ENCODE measurements at regions not wholly inside any gene's neighbourhood (a gene's known extent, or its start where the extent isn't known, plus 50 kb on each side); places are given as distances from the start of the nearest gene placed in this dataset.

GRCh38 chr5:66472010-66472409 lies 124.2 kb upstream of the MAST4 start:
- Mint-ChIP-seq H3K4me1 (ENCODE audit: low read depth) (no peaks in the 10 kb centered on the region), H3K27ac (ENCODE audit: unreplicated experiment) (no peak overlapping the region), H3K9me3 (ENCODE audit: low read depth) (peaks cover 24% of the 10 kb centered on the region), H3K4me3 (ENCODE audit: unreplicated experiment) (no peak overlapping the region), H3K36me3 (ENCODE audit: low read depth) (peaks cover 2% of the 10 kb centered on the region), H3K27me3 (ENCODE audit: low read depth) (no peaks in the 10 kb centered on the region)
- no peak for TF ChIP-seq CTCF (IDR thresholded peaks at IDR 0.05)
- DNase-seq (ENCODE audit: low spot score) = no peak

- DNase-seq (ENCODE audit: low spot score) = no peak
- Mint-ChIP-seq H3K4me1 (ENCODE audit: low read depth) (no peaks in the 10 kb centered on the region), H3K27ac (ENCODE audit: unreplicated experiment) (no peak overlapping the region), H3K9me3 (ENCODE audit: low read depth) (peaks cover 12% of the 10 kb centered on the region), H3K4me3 (ENCODE audit: unreplicated experiment) (no peak overlapping the region), H3K36me3 (ENCODE audit: low read depth) (no peaks in the 10 kb centered on the region), H3K27me3 (ENCODE audit: low read depth) (no peaks in the 10 kb centered on the region)
- TF ChIP-seq CTCF (IDR thresholded peaks at IDR 0.05) = no peak
Measured at GRCh38 chr5:66475731-66476130, 120.5 kb upstream of the MAST4 start.

- Mint-ChIP-seq H3K36me3 (ENCODE audit: low read depth) (peaks cover 3% of the 10 kb centered on the region), H3K4me1 (ENCODE audit: low read depth) (no peaks in the 10 kb centered on the region), H3K4me3 (ENCODE audit: unreplicated experiment) (no peak overlapping the region), H3K27ac (ENCODE audit: unreplicated experiment) (no peak overlapping the region), H3K9me3 (ENCODE audit: low read depth) (peaks cover 16% of the 10 kb centered on the region), H3K27me3 (ENCODE audit: low read depth) (no peaks in the 10 kb centered on the region)
- no peak for DNase-seq (ENCODE audit: low spot score)
- TF ChIP-seq CTCF (IDR thresholded peaks at IDR 0.05) = no peak
Measured at GRCh38 chr5:66477596-66477995, 118.6 kb upstream of the MAST4 start.

- Mint-ChIP-seq H3K4me1 (ENCODE audit: low read depth) (no peaks in the 10 kb centered on the region), H3K4me3 (ENCODE audit: unreplicated experiment) (no peak overlapping the region), H3K9me3 (ENCODE audit: low read depth) (peaks cover 18% of the 10 kb centered on the region), H3K36me3 (ENCODE audit: low read depth) (no peaks in the 10 kb centered on the region), H3K27ac (ENCODE audit: unreplicated experiment) (no peak overlapping the region), H3K27me3 (ENCODE audit: low read depth) (peaks cover 6% of the 10 kb centered on the region)
- TF ChIP-seq CTCF (IDR thresholded peaks at IDR 0.05) = no peak
- no peak for DNase-seq (ENCODE audit: low spot score)
Measured at GRCh38 chr5:66494437-66494836, 101.8 kb upstream of the MAST4 start.

- Mint-ChIP-seq H3K9me3 (ENCODE audit: low read depth) (no peaks in the 10 kb centered on the region), H3K4me1 (ENCODE audit: low read depth) (no peaks in the 10 kb centered on the region), H3K27ac (ENCODE audit: unreplicated experiment) (no peak overlapping the region), H3K27me3 (ENCODE audit: low read depth) (peaks cover 6% of the 10 kb centered on the region), H3K4me3 (ENCODE audit: unreplicated experiment) (no peak overlapping the region), H3K36me3 (ENCODE audit: low read depth) (no peaks in the 10 kb centered on the region)
- TF ChIP-seq CTCF (IDR thresholded peaks at IDR 0.05) = peak; percentile 14
- DNase-seq (ENCODE audit: low spot score) = no peak
Measured at GRCh38 chr5:66498791-66499207, 97.4 kb upstream of the MAST4 start.
